PC-3 (cell line): ENCODE measurements at regions not wholly inside any gene's neighbourhood (a gene's known extent, or its start where the extent isn't known, plus 50 kb on each side); places are given as distances from the start of the nearest gene placed in this dataset.

Experiments
- ATAC-seq: fragments of 200-7000 bp; cut with Tn5 transposase; 2 replicates; pipeline ENCODE4 v1.9.1; 2020; ENCODE audit warnings: mild to moderate bottlenecking, moderate library complexity
- BruUV-seq: library from RNA; stranded (reverse); fragments of 400-500 nt; replicated peaks from 2 replicates; lab custom pipeline; 2021; lab: Mats Ljungman, UMichigan
- CTCF ChIA-PET: fragments of 300-600 bp; sonication (Branson Sonifier 250); formaldehyde crosslinking; loops from one replicate; lab custom pipeline; 2022; ENCODE audit warnings: antibody characterized with exemption; lab: Charles Lee
- POLR2A ChIA-PET: fragments of 300-600 bp; sonication (Branson Sonifier 250); formaldehyde crosslinking; loops from one replicate; lab custom pipeline; 2022; ENCODE audit warnings: antibody characterized with exemption; ENCODE audit not compliant: unreplicated experiment; lab: Charles Lee
- DNase-seq: peaks from one replicate; pipeline ENCODE4 v3.0.0-alpha.2; 2015
- H2AFZ ChIP-seq: fragments of 300-600 bp; sonication (generic); 2 replicates; pipeline ENCODE4 v1.6.0; 2016; ENCODE audit warnings: antibody characterized with exemption, low read length
- H3F3A ChIP-seq: fragments of 300-600 bp; sonication (generic); one replicate; pipeline ENCODE4 v1.6.0; 2017; ENCODE audit warnings: antibody characterized with exemption, low read length, control low read depth, mild to moderate bottlenecking; ENCODE audit not compliant: unreplicated experiment
- H3K27ac ChIP-seq: fragments of 300-600 bp; sonication (generic); 2 replicates; pipeline ENCODE4 v1.5.1; 2016; ENCODE audit warnings: mild to moderate bottlenecking, low read length
- H3K27me3 ChIP-seq: fragments of 300-600 bp; sonication (generic); 2 replicates; pipeline ENCODE4 v1.6.1; 2016; ENCODE audit warnings: low read length, mixed read lengths
- H3K36me3 ChIP-seq: fragments of 300-600 bp; sonication (generic); 2 replicates; pipeline ENCODE4 v1.6.1; 2016; ENCODE audit warnings: low read depth, mixed run types, low read length, mixed read lengths
- H3K4me1 ChIP-seq: fragments of 300-600 bp; sonication (generic); 2 replicates; pipeline ENCODE4 v1.5.1; 2016; ENCODE audit warnings: low read length; ENCODE audit not compliant: insufficient read depth
- H3K4me2 ChIP-seq: fragments of 300-600 bp; sonication (generic); 2 replicates; pipeline ENCODE4 v1.6.0; 2016; ENCODE audit warnings: low read length
- H3K4me3 ChIP-seq: fragments of 300-600 bp; sonication (generic); 2 replicates; pipeline ENCODE4 v1.5.1; 2016; ENCODE audit warnings: mild to moderate bottlenecking, low read length, mixed read lengths
- H3K79me2 ChIP-seq: fragments of 300-600 bp; sonication (generic); 2 replicates; pipeline ENCODE4 v1.6.1; 2017; ENCODE audit warnings: low read length, mixed read lengths
- H3K9ac ChIP-seq: fragments of 300-600 bp; sonication (generic); 2 replicates; pipeline ENCODE4 v1.6.0; 2016; ENCODE audit warnings: mild to moderate bottlenecking, low read length
- H3K9me2 ChIP-seq: fragments of 300-600 bp; sonication (generic); replicated peaks from 2 replicates; pipeline ENCODE4 v1.6.1; 2016; ENCODE audit warnings: mixed run types, low read length, mixed read lengths
- H3K9me3 ChIP-seq: fragments of 300-600 bp; sonication (generic); 2 replicates; pipeline ENCODE4 v1.6.1; 2016; ENCODE audit warnings: low read length, mixed read lengths
- H4K20me1 ChIP-seq: fragments of 300-600 bp; sonication (generic); 2 replicates; pipeline ENCODE4 v1.6.1; 2016; ENCODE audit warnings: low read length, mixed read lengths
- EZH2 ChIP-seq: fragments of 300-600 bp; sonication (generic); IDR thresholded peaks from one replicate; pipeline ENCODE4 v1.6.1; 2017; ENCODE audit warnings: antibody characterized with exemption, mild to moderate bottlenecking, low read length; ENCODE audit not compliant: unreplicated experiment
- EZH2phosphoT487 ChIP-seq: fragments of 300-600 bp; sonication (generic); IDR thresholded peaks from 2 replicates; pipeline ENCODE4 v1.6.1; 2018; ENCODE audit warnings: mild to moderate bottlenecking, antibody characterized with exemption, low read length, borderline replicate concordance
- intact Hi-C: fragments of 100-400 bp; cut with micrococcal nuclease; formaldehyde crosslinking; loops from 2 replicates; pipeline ENCODE4 v1.9.0; 2023
- TF ChIP-seq, protein P1 (sequence below): fragments of 300-600 bp; sonication (generic); conservative IDR thresholded peaks from 2 replicates; pipeline ENCODE4 v1.5.1; 2017; ENCODE audit warnings: antibody characterized with exemption, low read depth, mild to moderate bottlenecking, low read length

DNA sequence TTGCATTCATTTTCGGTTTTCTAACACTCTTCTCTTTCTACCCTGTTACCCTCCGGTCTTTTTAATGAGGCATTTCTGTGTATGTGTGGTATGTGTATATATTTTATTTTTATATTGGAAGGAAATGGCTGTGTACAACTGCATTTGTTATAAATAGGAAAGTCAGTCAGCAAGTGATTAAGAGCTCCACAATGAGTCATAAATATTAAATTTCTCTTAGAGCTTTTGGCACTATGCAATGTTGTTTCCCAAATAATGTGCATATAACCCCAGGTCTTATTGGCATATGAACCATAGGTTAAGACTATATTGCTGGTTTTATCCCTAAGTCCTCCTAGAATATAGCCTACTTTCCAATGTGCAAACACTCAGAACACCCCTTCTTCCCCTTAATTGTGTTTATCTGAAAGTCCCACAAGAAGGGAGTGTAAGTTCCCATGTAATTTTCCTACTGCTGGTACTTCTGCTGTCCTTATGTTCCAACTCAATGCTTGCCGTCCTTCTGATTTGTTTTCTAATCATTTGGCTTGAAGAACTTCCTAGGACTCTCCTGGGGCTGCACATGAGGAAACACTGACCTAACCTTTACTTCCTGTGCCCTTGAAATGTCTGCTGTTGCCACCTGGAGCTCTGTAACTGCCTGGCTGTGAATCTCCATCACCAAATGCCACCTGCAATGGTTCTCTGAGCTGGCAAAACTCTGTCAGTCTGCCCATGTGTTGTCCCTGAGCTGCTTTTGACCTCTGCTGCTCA is 65.5 kb upstream of the PCSK5 start:
- CTCF ChIA-PET, result no interaction called here
- H2AFZ ChIP-seq, result no peak overlapping the region
- DNase-seq, result no peak

DNA sequence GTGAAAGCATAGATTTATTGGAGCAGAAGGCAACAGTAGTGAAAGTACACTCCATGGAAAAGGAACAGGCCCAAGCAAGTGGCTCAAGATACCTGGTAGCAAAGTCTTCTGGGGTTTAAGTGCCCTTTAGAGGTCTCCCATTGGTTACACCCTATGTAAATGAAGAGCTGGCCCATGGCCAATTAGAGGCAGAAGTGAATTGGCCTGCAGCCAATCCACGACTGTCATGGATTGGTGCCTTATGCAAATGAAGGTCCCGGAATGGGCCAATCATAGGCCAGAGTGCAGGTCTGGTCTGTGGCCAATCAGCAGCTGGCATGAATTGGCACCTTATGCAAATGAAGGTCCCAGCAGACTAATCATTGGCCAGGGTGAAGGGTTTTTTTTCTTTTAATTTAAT is 64.2 kb upstream of the PCSK5 start:
- H3K36me3 ChIP-seq, result no peaks in the 10 kb centered on the region
- ChIA-PET CTCF (no interaction called here), POLR2A (no interaction called here)
- H2AFZ ChIP-seq, result no peak overlapping the region
- H3K79me2 ChIP-seq, result no peaks in the 10 kb centered on the region
- H3K9me3 ChIP-seq, result no peaks in the 10 kb centered on the region
- intact Hi-C loops, result no loop called here
- no peaks in the 10 kb centered on the region for H4K20me1 ChIP-seq
- no peak overlapping the region for H3K27ac ChIP-seq
- ATAC-seq, result no peak
- no TSS peak for BruUV-seq
- no peak overlapping the region for H3K9ac ChIP-seq
- H3K4me1 ChIP-seq, result no peaks in the 10 kb centered on the region
- H3K27me3 ChIP-seq, result no peaks in the 10 kb centered on the region
- no peak for DNase-seq
- H3F3A ChIP-seq, result no peaks in the 10 kb centered on the region
- no peak overlapping the region for H3K4me3 ChIP-seq
- no peaks in the 10 kb centered on the region for H3K9me2 ChIP-seq
- H3K4me2 ChIP-seq, result no peak overlapping the region
- TF ChIP-seq EZH2phosphoT487 (no peak), EZH2 (no peak)
- TF ChIP-seq, protein P1, sequence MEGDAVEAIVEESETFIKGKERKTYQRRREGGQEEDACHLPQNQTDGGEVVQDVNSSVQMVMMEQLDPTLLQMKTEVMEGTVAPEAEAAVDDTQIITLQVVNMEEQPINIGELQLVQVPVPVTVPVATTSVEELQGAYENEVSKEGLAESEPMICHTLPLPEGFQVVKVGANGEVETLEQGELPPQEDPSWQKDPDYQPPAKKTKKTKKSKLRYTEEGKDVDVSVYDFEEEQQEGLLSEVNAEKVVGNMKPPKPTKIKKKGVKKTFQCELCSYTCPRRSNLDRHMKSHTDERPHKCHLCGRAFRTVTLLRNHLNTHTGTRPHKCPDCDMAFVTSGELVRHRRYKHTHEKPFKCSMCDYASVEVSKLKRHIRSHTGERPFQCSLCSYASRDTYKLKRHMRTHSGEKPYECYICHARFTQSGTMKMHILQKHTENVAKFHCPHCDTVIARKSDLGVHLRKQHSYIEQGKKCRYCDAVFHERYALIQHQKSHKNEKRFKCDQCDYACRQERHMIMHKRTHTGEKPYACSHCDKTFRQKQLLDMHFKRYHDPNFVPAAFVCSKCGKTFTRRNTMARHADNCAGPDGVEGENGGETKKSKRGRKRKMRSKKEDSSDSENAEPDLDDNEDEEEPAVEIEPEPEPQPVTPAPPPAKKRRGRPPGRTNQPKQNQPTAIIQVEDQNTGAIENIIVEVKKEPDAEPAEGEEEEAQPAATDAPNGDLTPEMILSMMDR, result no peak

More for the DNA sequence above, 65.5 kb upstream of the PCSK5 start:
- Histone ChIP-seq H3K4me1 (no peaks in the 10 kb centered on the region), H3K27ac (no peak overlapping the region), H3K4me3 (no peak overlapping the region), H3F3A (no peaks in the 10 kb centered on the region), H3K9me3 (no peaks in the 10 kb centered on the region), H3K27me3 (no peaks in the 10 kb centered on the region), H3K9me2 (no peaks in the 10 kb centered on the region), H4K20me1 (no peaks in the 10 kb centered on the region), H3K9ac (no peak overlapping the region), H3K36me3 (no peaks in the 10 kb centered on the region), H3K79me2 (no peaks in the 10 kb centered on the region), H3K4me2 (no peak overlapping the region)
- intact Hi-C loops, result no loop called here
- TF ChIP-seq, protein P1, result no peak
- TF ChIP-seq EZH2 (no peak), EZH2phosphoT487 (no peak)
- no peak for ATAC-seq
- POLR2A ChIA-PET, result no interaction called here
- BruUV-seq, result no TSS peak

DNA sequence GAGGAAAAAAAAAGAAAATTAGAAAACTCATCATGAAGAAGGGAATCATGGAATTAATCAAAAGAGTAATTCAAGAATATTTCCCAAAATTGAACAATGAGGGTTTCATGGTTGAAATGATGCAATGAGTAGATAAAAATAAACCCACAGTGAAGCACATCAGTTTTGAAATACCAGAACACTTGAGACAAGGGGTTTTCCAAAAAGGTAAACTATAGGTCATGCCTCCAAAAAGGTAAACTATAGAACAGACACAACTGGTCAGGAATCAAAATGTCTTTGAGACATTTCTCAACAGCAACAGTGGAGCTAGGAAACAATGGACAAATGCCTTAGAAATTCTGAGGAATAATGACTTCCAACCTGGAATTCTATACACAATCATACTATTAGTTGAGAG is 60.2 kb upstream of the PCSK5 start:
- no TSS peak for BruUV-seq
- TF ChIP-seq EZH2phosphoT487 (no peak), EZH2 (no peak)
- TF ChIP-seq, protein P1, result no peak
- ChIA-PET CTCF (no interaction called here), POLR2A (no interaction called here)
- no peaks in the 10 kb centered on the region for H3F3A ChIP-seq
- H3K4me1 ChIP-seq, result no peaks in the 10 kb centered on the region
- no peak overlapping the region for H3K9ac ChIP-seq
- H3K27ac ChIP-seq, result no peak overlapping the region
- no peaks in the 10 kb centered on the region; the same call in 1 of the 2 replicates for H3K9me3 ChIP-seq
- no peaks in the 10 kb centered on the region for H3K79me2 ChIP-seq
- H3K4me3 ChIP-seq, result no peak overlapping the region
- intact Hi-C loops, result no loop called here
- no peak overlapping the region for H2AFZ ChIP-seq
- no peak overlapping the region for H3K4me2 ChIP-seq
- no peaks in the 10 kb centered on the region for H3K9me2 ChIP-seq
- DNase-seq (no peak), ATAC-seq (no peak)
- no peaks in the 10 kb centered on the region for H3K36me3 ChIP-seq
- no peaks in the 10 kb centered on the region for H3K27me3 ChIP-seq
- H4K20me1 ChIP-seq, result no peaks in the 10 kb centered on the region
